ENCODE measurements at regions not wholly inside any gene's neighbourhood (a gene's known extent, or its start where the extent isn't known, plus 50 kb on each side); places are given as distances from the start of the nearest gene placed in this dataset.
A peak's percentile ranks its signal among the peaks of the same experiment; 100 is the strongest.

- H3K36me3 ChIP-seq (ENCODE audit: control insufficient read depth in 2 of 2, extremely low read depth in 1 of 2, insufficient read depth in 2 of 2, low read length in 2 of 2), result no peaks in the 10 kb centered on the region
- peak overlapping the region; percentile 74 for H2AFZ ChIP-seq (ENCODE audit: control insufficient read depth, low read length)
- peak overlapping the region; percentile 51 for H3K4me2 ChIP-seq (ENCODE audit: control insufficient read depth, extremely low read depth, insufficient read depth, low read depth, low read length)
- peak overlapping the region in 1 of 3 experiments; percentile 34 for H3K4me3 ChIP-seq (ENCODE audit: control insufficient read depth in 2 of 3, extremely low read depth in 1 of 3, insufficient read depth in 2 of 3, low read depth in 1 of 3, low read length in 3 of 3)
- H3K9me1 ChIP-seq (ENCODE audit: control insufficient read depth, extremely low read depth, insufficient read depth, low read length), result no peaks in the 10 kb centered on the region
- DNase-seq (ENCODE audit: low read depth, low spot score) (no peak), FAIRE-seq (no peak)
- H3K79me2 ChIP-seq (ENCODE audit: control insufficient read depth, insufficient read depth, low read length), result no peaks in the 10 kb centered on the region
- H3K9ac ChIP-seq (ENCODE audit: control insufficient read depth, extremely low read depth, insufficient read depth, low read length), result peak overlapping the region; percentile 22
- H3K27ac ChIP-seq (ENCODE audit: control insufficient read depth, insufficient read depth, low read length), result no peak overlapping the region
- dilution Hi-C loops (cut with MboI; ENCODE audit: extremely low pct_ligation_motif_present, low sequenced_read_pairs), result no loop called here
- TF ChIP-seq EZH2 (IDR thresholded peaks at IDR 0.05; ENCODE audit: low read length), result no peak
- TF ChIP-seq, protein P1, sequence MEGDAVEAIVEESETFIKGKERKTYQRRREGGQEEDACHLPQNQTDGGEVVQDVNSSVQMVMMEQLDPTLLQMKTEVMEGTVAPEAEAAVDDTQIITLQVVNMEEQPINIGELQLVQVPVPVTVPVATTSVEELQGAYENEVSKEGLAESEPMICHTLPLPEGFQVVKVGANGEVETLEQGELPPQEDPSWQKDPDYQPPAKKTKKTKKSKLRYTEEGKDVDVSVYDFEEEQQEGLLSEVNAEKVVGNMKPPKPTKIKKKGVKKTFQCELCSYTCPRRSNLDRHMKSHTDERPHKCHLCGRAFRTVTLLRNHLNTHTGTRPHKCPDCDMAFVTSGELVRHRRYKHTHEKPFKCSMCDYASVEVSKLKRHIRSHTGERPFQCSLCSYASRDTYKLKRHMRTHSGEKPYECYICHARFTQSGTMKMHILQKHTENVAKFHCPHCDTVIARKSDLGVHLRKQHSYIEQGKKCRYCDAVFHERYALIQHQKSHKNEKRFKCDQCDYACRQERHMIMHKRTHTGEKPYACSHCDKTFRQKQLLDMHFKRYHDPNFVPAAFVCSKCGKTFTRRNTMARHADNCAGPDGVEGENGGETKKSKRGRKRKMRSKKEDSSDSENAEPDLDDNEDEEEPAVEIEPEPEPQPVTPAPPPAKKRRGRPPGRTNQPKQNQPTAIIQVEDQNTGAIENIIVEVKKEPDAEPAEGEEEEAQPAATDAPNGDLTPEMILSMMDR (optimal IDR thresholded peaks at IDR 0.05 in 1 of 3, IDR thresholded peaks at IDR 0.05 in 1 of 3, conservative IDR thresholded peaks at IDR 0.05 in 1 of 3; ENCODE audit: extremely low read depth in 1 of 3, insufficient read depth in 2 of 3, low read length in 3 of 3), result no peak
- H4K20me1 ChIP-seq (ENCODE audit: control insufficient read depth, extremely low read depth, insufficient read depth, low read length), result no peaks in the 10 kb centered on the region
- no peaks in the 10 kb centered on the region for H3K27me3 ChIP-seq (ENCODE audit: control insufficient read depth, extremely low read depth, insufficient read depth, low read length)
- no peaks in the 10 kb centered on the region for H3K9me3 ChIP-seq (ENCODE audit: control insufficient read depth, low read depth, low read length)
- peaks cover 41% of the 10 kb centered on the region for H3K4me1 ChIP-seq (ENCODE audit: control insufficient read depth, extremely low read depth, insufficient read depth, low read length)
Measured at GRCh38 chr16:14362774-14363371, 267.2 kb downstream of the PARN start.

GRCh38 chr16:14360326-14361037 lies 269.6 kb downstream of the PARN start:
- Histone ChIP-seq H3K4me1 (ENCODE audit: control insufficient read depth, extremely low read depth, insufficient read depth, low read length) (peaks cover 41% of the 10 kb centered on the region), H3K9me1 (ENCODE audit: control insufficient read depth, extremely low read depth, insufficient read depth, low read length) (no peaks in the 10 kb centered on the region), H3K79me2 (ENCODE audit: control insufficient read depth, insufficient read depth, low read length) (no peaks in the 10 kb centered on the region), H3K9me3 (ENCODE audit: control insufficient read depth, low read depth, low read length) (no peaks in the 10 kb centered on the region), H2AFZ (ENCODE audit: control insufficient read depth, low read length) (no peak overlapping the region), H3K27ac (ENCODE audit: control insufficient read depth, insufficient read depth, low read length) (no peak overlapping the region), H3K36me3 (ENCODE audit: control insufficient read depth in 2 of 2, extremely low read depth in 1 of 2, insufficient read depth in 2 of 2, low read length in 2 of 2) (no peaks in the 10 kb centered on the region), H3K4me2 (ENCODE audit: control insufficient read depth, extremely low read depth, insufficient read depth, low read depth, low read length) (no peak overlapping the region), H3K27me3 (ENCODE audit: control insufficient read depth, extremely low read depth, insufficient read depth, low read length) (no peaks in the 10 kb centered on the region), H3K4me3 (ENCODE audit: control insufficient read depth in 2 of 3, extremely low read depth in 1 of 3, insufficient read depth in 2 of 3, low read depth in 1 of 3, low read length in 3 of 3) (no peak overlapping the region), H3K9ac (ENCODE audit: control insufficient read depth, extremely low read depth, insufficient read depth, low read length) (no peak overlapping the region), H4K20me1 (ENCODE audit: control insufficient read depth, extremely low read depth, insufficient read depth, low read length) (no peaks in the 10 kb centered on the region)
- no peak for FAIRE-seq
- TF ChIP-seq, protein P1 (optimal IDR thresholded peaks at IDR 0.05 in 1 of 3, IDR thresholded peaks at IDR 0.05 in 1 of 3, conservative IDR thresholded peaks at IDR 0.05 in 1 of 3; ENCODE audit: extremely low read depth in 1 of 3, insufficient read depth in 2 of 3, low read length in 3 of 3), result no peak
- TF ChIP-seq EZH2 (IDR thresholded peaks at IDR 0.05; ENCODE audit: low read length), result no peak
- dilution Hi-C loops (cut with MboI; ENCODE audit: extremely low pct_ligation_motif_present, low sequenced_read_pairs), result no loop called here
- no peak for DNase-seq (ENCODE audit: low read depth, low spot score)
